Aorta (tissue), 5 donors: ENCODE measurements at regions not wholly inside any gene's neighbourhood (a gene's known extent, or its start where the extent isn't known, plus 50 kb on each side); places are given as distances from the start of the nearest gene placed in this dataset.

ENCODE experiments used
- ATAC-seq: fragments of 200-7000 bp; cut with Tn5 transposase; one replicate; pipeline ENCODE4 v1.9.1; 2022; ENCODE audit warnings: moderate library complexity; ENCODE audit not compliant: low FRiP score
- DNase-seq, 2 donors: peaks; one replicate each; pipeline ENCODE4 v3.0.0-alpha.2; 2020
- H3K27ac ChIP-seq, 2 donors: one replicate each; pipeline ENCODE4 v1.5.1; 2013; ENCODE audit warnings: low read length in 2 of 2, mild to moderate bottlenecking in 2 of 2, moderate library complexity in 2 of 2, control low read depth in 1 of 2, inconsistent platforms in 1 of 2, low read depth in 1 of 2
- H3K27me3 ChIP-seq, 2 donors: one replicate each; pipeline ENCODE4 v1.6.1; 2013; ENCODE audit warnings: control low read depth in 1 of 2, low read length in 1 of 2, mild to moderate bottlenecking in 1 of 2, moderate library complexity in 1 of 2; ENCODE audit not compliant: insufficient read depth in 2 of 2, control insufficient read depth in 1 of 2
- H3K36me3 ChIP-seq, 2 donors: one replicate each; pipeline ENCODE4 v1.6.1; 2013; ENCODE audit warnings: control low read depth in 1 of 2, low read length in 1 of 2, mild to moderate bottlenecking in 1 of 2; ENCODE audit not compliant: insufficient read depth in 2 of 2, control insufficient read depth in 1 of 2
- H3K4me1 ChIP-seq, 2 donors: one replicate each; pipeline ENCODE4 v1.6.1; 2013; ENCODE audit warnings: low read length in 2 of 2, control low read depth in 1 of 2, mild to moderate bottlenecking in 1 of 2, moderate library complexity in 1 of 2; ENCODE audit not compliant: insufficient read depth in 2 of 2, control insufficient read depth in 1 of 2
- H3K4me3 ChIP-seq, 2 donors: one replicate each; pipeline ENCODE4 v1.5.1; 2013; ENCODE audit warnings: low read length in 2 of 2, control low read depth in 1 of 2, mild to moderate bottlenecking in 1 of 2
- H3K9me3 ChIP-seq: one replicate; pipeline ENCODE4 v1.6.1; 2013; ENCODE audit warnings: mild to moderate bottlenecking, low read length; ENCODE audit not compliant: control insufficient read depth
- WGBS, 2 donors: extraction: QIAGEN DNeasy Blood & Tissue Kit; methylation state at CpG; one replicate each; pipeline ENCODE4 v1.1.7; 2013; 5-methylcytosine and 5-hydroxymethylcytosine counted together
- intact Hi-C, 2 donors: fragments of 100-400 bp; cut with DNase I; formaldehyde crosslinking; loops; one replicate each; pipeline versions ENCODE4 v1.14.2 to v1.15.0; 2022
- donor health status: healthy with polysubstance abuse.
- donor health status: Bipolar disorder and iron deficiency.
- donor health status: DM: no; HTN: no; CAD: no.
- donor health status: DM: no; HTN: no; CAD: no.
- donor health status: DM: yes; HTN: yes; CAD: no.

DNA sequence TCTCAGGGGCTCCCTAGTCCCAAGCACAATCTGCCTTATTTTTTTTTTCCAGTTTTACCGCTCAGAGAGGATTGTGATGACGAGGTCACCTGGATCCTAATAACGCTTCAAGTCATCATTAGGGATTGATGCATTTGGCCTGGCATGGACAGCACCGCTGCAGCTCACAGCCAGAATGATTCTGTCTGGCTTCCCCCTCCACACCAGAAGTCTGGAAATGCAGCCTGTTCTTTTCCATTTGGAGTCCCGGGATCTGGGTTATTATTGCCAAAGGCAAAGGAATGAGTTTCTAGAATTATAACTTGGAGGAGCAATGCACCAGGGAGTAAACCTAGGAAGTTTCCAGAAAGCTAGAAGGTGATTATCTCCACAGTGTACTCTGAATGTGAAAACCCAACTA lies 81.1 kb upstream of the TAF1B start:
- WGBS, 2 donors = 71 to 75% methylated on average over 5 of the region's 5 CpGs
- Histone ChIP-seq H3K9me3 (no peaks in the 10 kb centered on the region), H3K27me3 (no peaks in the 10 kb centered on the region), H3K36me3 (no peaks in the 10 kb centered on the region), H3K4me3 (no peak overlapping the region), H3K27ac (no peak overlapping the region), H3K4me1 (no peaks in the 10 kb centered on the region)
- DNase-seq = no peak
- no peak for ATAC-seq
- intact Hi-C loops = no loop called here

DNA sequence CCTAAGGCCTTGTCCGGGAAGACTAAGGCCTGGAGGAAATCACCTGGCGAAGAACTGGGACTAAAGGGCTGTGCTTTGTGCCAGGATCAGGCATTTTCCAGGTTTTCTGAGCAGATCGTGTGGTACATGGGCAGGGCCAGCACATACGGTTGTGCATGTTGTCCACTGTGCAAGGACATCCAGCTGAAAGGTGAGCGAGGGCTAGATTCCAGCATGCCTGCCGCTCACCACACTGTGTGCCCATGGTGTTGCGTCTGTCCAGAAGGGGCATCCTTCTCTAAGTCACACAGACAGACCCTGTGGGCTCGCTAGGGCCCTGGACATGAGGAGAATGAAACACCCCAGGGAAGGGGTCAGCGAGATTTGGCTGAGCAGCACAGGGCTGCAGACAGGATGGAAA lies 80.3 kb upstream of the TAF1B start:
- Histone ChIP-seq H3K27me3 (no peaks in the 10 kb centered on the region), H3K9me3 (no peaks in the 10 kb centered on the region), H3K4me3 (no peak overlapping the region), H3K4me1 (no peaks in the 10 kb centered on the region), H3K36me3 (no peaks in the 10 kb centered on the region), H3K27ac (no peak overlapping the region)
- WGBS, 2 donors = 95 to 97% methylated on average over 9 of the region's 9 CpGs
- intact Hi-C loops = no loop called here
- ATAC-seq (no peak), DNase-seq (no peak)

DNA sequence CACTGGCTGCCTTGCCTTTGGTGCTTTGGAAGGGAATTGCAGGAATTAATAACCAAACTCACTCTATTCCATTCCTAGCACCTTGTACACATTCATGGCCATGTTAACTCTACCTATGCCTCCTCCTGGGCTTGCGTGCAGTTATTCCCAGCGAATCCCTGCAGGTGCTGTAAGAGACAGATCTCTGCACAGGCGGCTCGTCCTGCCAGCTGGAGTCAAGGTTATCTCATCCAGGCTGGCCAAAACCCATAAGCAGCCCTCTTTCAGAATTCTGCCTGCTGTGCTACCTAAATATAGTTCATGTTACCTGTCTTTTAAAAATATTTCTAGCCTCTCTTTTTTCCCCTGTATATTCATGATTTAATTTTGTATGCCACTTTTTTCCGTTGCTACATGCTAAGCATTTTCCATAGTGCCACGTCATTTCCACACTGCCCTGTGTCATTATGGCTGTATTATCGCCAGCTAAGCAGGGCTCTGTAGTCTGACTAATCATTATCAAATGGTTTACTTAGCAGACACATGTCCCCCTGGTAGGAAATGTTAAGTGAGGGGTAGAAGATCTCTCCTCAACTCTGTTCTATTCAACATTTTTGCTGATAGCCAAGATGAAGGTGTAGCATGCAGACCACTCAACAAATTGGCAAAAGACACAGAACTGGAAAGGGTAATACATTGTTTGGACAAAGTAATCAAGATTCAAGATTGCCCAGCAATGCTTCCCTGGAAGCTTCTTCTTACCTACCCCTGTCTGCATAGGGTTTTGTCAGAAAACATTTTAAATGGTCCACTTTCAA lies 79.7 kb upstream of the TAF1B start:
- Histone ChIP-seq H3K9me3 (no peaks in the 10 kb centered on the region), H3K27me3 (no peaks in the 10 kb centered on the region), H3K27ac (no peak overlapping the region), H3K36me3 (no peaks in the 10 kb centered on the region), H3K4me3 (no peak overlapping the region), H3K4me1 (no peaks in the 10 kb centered on the region)
- no peak for DNase-seq
- WGBS, 2 donors = 87 to 91% methylated on average over 7 of the region's 7 CpGs
- intact Hi-C loops = no loop called here
- ATAC-seq = no peak

DNA sequence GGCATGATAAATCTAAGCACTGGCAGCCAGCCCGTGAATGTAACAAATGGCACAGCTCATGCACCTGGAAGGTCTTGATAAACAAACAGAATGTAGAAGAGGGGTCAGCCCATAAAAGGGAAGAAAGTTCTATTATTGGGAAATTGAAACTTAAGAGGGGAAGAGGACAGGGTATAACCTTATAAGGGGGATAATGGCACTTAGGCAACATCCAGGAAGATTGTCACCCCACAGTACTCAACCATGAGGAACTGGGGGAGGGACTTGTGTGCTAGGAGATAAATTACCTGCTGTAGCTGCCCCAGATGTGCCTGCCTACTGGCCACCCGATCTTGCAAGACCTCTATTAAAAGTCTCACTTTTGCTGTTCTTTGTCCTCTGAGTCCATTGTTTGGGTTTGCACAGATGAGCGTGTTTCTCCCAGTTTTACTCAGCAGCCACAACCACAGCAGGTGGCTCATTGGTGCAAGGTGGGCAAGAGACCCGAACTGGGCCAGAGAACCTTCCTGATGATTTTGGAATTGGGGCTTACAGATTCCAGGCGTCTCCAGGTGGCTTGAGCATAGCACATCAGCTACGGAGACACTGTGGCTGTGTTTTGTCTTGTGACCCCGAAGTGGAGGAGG lies 79.0 kb upstream of the TAF1B start:
- DNase-seq = no peak
- H3K27me3 ChIP-seq = no peaks in the 10 kb centered on the region

DNA sequence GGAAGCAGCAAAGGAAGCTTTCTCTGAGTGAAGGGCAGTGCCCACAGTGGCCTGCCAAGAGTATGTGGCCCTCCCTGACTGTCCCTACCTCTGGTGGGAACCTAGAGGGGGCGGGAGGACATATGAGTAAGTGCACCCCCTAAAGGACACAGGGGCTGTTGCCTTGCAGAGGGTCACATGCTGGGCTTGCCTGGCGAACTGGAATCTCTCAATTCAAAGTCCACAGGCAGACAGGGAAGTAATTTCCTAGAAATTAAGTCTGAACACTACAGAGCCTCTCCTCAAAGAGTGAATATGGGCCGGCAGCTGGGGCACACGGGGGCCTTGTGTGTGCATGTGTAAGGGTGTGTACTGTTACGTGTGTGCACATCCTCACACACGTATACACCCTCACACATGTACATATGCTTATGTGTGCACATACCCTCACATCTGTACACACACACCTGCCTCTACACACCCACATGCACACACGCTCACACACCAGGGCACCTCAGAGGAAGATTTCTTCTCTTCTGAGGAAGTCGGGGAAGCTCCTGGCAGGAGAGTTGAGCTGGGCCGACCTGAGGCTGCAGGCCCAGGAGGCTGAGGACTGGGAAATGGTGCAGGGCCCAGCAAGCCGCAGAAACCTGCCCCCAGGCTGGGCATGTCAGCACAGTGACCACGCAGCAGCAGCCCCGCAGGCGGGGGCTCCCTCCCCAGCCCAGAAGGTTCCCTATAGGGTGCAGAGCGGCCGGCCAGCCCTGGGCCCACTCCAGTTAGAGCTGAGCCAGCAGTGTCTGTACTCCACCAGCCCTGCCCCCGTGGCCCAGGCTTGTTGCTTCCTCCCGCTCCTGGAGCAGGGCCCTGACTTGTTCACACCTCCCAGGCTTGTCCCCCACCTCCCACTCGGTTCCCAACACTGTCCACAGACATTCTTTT lies 77.4 kb upstream of the TAF1B start:
- intact Hi-C loops = no loop called here
- H3K4me3 ChIP-seq = no peak overlapping the region
- H3K4me1 ChIP-seq = no peaks in the 10 kb centered on the region
- H3K27me3 ChIP-seq = no peaks in the 10 kb centered on the region
- no peak for ATAC-seq
- H3K27ac ChIP-seq = no peak overlapping the region
- DNase-seq = no peak
- H3K36me3 ChIP-seq = no peaks in the 10 kb centered on the region
- 75 to 87% methylated on average over 14 to 18 of the region's 18 CpGs for WGBS, 2 donors
- no peaks in the 10 kb centered on the region for H3K9me3 ChIP-seq

More for the DNA sequence above, 79.0 kb upstream of the TAF1B start:
- Histone ChIP-seq H3K4me3 (no peak overlapping the region), H3K27ac (no peak overlapping the region), H3K36me3 (no peaks in the 10 kb centered on the region), H3K9me3 (no peaks in the 10 kb centered on the region), H3K4me1 (no peaks in the 10 kb centered on the region)
- ATAC-seq = no peak
- intact Hi-C loops = no loop called here
- 91 to 94% methylated on average over 7 of the region's 7 CpGs for WGBS, 2 donors

DNA sequence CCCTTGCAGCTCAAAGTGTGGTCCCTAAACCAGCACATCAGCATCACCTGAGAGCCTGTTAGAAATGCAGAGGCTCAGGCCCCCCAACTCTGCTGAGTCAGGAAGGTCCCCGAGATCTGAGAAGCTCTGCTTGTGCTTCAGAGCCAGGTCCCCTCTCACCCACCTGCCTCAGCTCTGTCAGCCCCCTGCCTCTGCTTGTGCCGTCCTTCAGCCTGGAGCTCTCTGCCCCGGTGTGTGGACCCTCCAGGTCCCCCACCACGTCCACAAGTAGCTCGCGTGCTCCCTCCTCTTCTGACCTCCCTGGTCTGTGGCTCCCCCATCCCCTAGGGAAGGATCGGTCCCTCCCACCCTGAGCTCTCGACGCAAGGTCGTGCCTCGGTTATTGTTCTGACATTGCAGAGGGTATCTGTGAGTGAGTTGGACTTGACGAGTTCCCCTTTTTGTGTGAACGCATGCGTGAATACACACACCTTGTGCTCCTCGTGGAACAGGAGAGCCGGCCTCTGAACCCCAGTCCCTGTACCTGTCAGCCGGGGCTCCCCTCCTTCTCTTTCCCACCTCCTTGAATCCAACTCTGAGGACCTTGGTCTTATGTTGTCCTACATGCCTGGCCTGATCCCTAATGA lies 75.5 kb upstream of the TAF1B start:
- Histone ChIP-seq H3K9me3 (no peaks in the 10 kb centered on the region), H3K27ac (no peak overlapping the region), H3K4me3 (no peak overlapping the region), H3K27me3 (no peaks in the 10 kb centered on the region), H3K4me1 (no peaks in the 10 kb centered on the region), H3K36me3 (no peaks in the 10 kb centered on the region)
- DNase-seq = no peak
- ATAC-seq = no peak
- 93% methylated on average over 17 of the region's 17 CpGs for WGBS, 2 donors
- intact Hi-C loops = no loop called here

DNA sequence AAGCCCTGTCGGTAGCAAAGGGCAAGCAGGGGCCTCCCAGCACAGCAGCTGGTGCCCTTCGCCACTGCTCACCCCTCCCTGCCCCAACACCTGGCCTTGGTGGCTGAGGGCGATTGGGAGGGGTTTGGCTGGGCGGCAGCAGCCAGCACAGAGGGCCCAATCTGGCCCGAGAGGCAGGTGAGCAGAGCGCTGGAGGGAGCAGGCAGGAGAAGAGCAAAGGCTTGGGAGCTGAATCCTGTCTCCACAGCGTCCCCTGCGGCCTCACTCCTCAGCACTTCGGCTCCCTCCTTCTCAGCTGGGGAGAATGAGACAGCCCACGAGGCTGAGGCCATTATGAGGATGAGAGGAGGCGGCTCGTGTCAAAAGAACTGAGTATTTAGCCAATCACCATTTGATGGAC lies 74.9 kb upstream of the TAF1B start:
- Histone ChIP-seq H3K36me3 (no peaks in the 10 kb centered on the region), H3K27ac (no peak overlapping the region), H3K4me1 (no peaks in the 10 kb centered on the region), H3K9me3 (no peaks in the 10 kb centered on the region), H3K4me3 (no peak overlapping the region), H3K27me3 (no peaks in the 10 kb centered on the region)
- DNase-seq (no peak), ATAC-seq (no peak)
- WGBS, 2 donors = 78 to 85% methylated on average over 12 of the region's 12 CpGs
- intact Hi-C loops = no loop called here

DNA sequence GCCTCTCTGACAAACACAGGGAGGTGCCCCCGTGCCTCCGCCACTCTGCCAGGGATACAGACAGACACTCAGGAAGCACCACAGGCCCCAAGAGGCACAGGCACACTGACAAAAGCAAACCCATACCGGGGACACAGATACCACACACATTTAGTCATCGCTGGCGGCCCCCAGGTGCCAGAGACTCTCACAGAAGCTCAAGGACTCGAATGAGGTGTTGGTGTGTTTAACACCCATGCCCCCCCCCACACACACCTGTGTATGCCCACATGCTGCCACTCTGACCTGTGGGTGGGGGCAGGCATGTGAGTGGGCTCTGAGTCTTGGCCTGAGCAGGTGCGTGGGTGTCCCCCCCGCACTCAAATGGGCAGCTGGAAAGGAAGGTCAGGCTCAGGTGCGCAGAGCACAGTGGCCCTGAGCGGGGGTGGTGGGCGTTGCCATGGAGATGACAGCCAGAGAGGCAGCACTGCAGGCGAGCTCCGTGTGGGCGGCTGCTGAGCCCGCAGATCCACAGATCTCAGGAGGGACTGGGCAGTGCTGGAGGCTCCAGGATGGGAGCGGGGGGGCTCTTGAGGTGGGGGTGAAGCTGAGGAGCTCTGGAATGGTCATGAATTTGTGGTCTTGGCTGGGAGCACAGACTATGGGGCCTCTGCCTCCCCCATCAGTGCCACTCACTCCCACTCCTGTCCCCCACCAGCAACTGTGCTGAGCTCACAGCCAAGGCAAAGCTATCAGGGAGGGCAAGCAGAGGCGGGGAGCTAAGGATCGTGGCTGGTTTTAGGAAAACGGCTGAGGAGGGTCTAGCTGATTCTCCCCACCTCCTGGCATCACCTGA lies 73.9 kb upstream of the TAF1B start:
- H3K4me1 ChIP-seq = no peaks in the 10 kb centered on the region
- no peaks in the 10 kb centered on the region for H3K9me3 ChIP-seq
- H3K27ac ChIP-seq = no peak overlapping the region
- H3K4me3 ChIP-seq = no peak overlapping the region
- no peaks in the 10 kb centered on the region for H3K27me3 ChIP-seq
- DNase-seq = no peak
- no peak for ATAC-seq
- intact Hi-C loops = no loop called here
- 78 to 84% methylated on average over 19 of the region's 19 CpGs for WGBS, 2 donors
- H3K36me3 ChIP-seq = no peaks in the 10 kb centered on the region
